IMR-90 (cell line): ENCODE measurements at regions not wholly inside any gene's neighbourhood (a gene's known extent, or its start where the extent isn't known, plus 50 kb on each side); places are given as distances from the start of the nearest gene placed in this dataset.

ENCODE experiments used
- ATAC-seq: fragments of 200-7000 bp; cut with Tn5 transposase; 2 replicates; pipeline ENCODE4 v1.9.1; 2020; ENCODE audit warnings: low read depth, mild to moderate bottlenecking, moderate library complexity
- BruUV-seq: library from RNA; stranded (reverse); fragments of 400-500 nt; replicated peaks from 2 replicates; lab custom pipeline; 2021; lab: Mats Ljungman, UMichigan
- CTCF ChIA-PET: fragments of 300-600 bp; formaldehyde crosslinking; extraction: SDS; loops from one replicate; lab custom pipeline; 2021; ENCODE audit warnings: antibody characterized with exemption; lab: Yijun Ruan, JAX
- POLR2A ChIA-PET: fragments of 300-600 bp; sonication (Branson Sonifier 250); formaldehyde crosslinking; loops from one replicate; lab custom pipeline; 2022; ENCODE audit warnings: antibody characterized with exemption; ENCODE audit not compliant: unreplicated experiment; lab: Charles Lee
- DNase-seq: peaks from one replicate; pipeline ENCODE4 v3.0.0; 2013
- H2AFZ ChIP-seq: replicated peaks from 2 replicates; pipeline ENCODE3; 2013; ENCODE audit warnings: low read length, mild to moderate bottlenecking; ENCODE audit not compliant: poor library complexity
- H2AK5ac ChIP-seq: 2 replicates; pipeline ENCODE4 v1.6.1; 2013; ENCODE audit warnings: low read depth, low read length, inconsistent platforms
- H2AK9ac ChIP-seq: replicated peaks from 2 replicates; pipeline ENCODE3; 2013; ENCODE audit warnings: mild to moderate bottlenecking, low read depth, low read length, moderate library complexity; ENCODE audit not compliant: poor library complexity
- H2BK120ac ChIP-seq: 2 replicates; pipeline ENCODE4 v1.6.1; 2013; ENCODE audit warnings: low read depth, low read length, inconsistent platforms
- H2BK15ac ChIP-seq: 3 replicates; pipeline ENCODE4 v1.6.1; 2013; ENCODE audit warnings: low read depth, low read length, inconsistent platforms
- H2BK20ac ChIP-seq: 2 replicates; pipeline ENCODE4 v1.6.1; 2013; ENCODE audit warnings: low read depth, mild to moderate bottlenecking, inconsistent platforms, low read length, moderate library complexity
- H2BK5ac ChIP-seq: 2 replicates; pipeline ENCODE4 v1.6.1; 2013; ENCODE audit warnings: mild to moderate bottlenecking, low read depth, low read length, inconsistent platforms; ENCODE audit not compliant: poor library complexity, severe bottlenecking
- H3K14ac ChIP-seq: replicated peaks from 2 replicates; pipeline ENCODE4 v1.6.1; 2013; ENCODE audit warnings: low read depth, low read length, inconsistent platforms
- H3K18ac ChIP-seq: 2 replicates; pipeline ENCODE4 v1.6.1; 2013; ENCODE audit warnings: low read depth, low read length, control low read depth
- H3K23ac ChIP-seq: 2 replicates; pipeline ENCODE4 v1.6.1; 2013; ENCODE audit warnings: low read depth, low read length, inconsistent platforms
- H3K27ac ChIP-seq: 2 replicates; pipeline ENCODE4 v1.5.1; 2013; ENCODE audit warnings: mild to moderate bottlenecking, control low read depth, low read length; ENCODE audit not compliant: insufficient read depth
- H3K27me3 ChIP-seq: 2 replicates; pipeline ENCODE4 v1.6.1; 2013; ENCODE audit warnings: low read length; ENCODE audit not compliant: control insufficient read depth, insufficient read depth
- H3K36me3 ChIP-seq: 2 replicates; pipeline ENCODE4 v1.6.1; 2013; ENCODE audit warnings: low read length, mixed read lengths; ENCODE audit not compliant: control insufficient read depth, insufficient read depth
- H3K4ac ChIP-seq: 2 replicates; pipeline ENCODE4 v1.6.1; 2013; ENCODE audit warnings: low read depth, low read length, inconsistent platforms
- H3K4me1 ChIP-seq: 2 replicates; pipeline ENCODE4 v1.6.1; 2013; ENCODE audit warnings: low read length, mixed read lengths; ENCODE audit not compliant: control insufficient read depth, insufficient read depth
- H3K4me2 ChIP-seq: 2 replicates; pipeline ENCODE4 v1.6.1; 2013; ENCODE audit warnings: low read depth, mild to moderate bottlenecking, control low read depth, low read length, moderate library complexity
- H3K4me3 ChIP-seq: 2 replicates; pipeline ENCODE4 v1.5.1; 2013; ENCODE audit warnings: low read depth, mild to moderate bottlenecking, control low read depth, low read length, moderate library complexity; ENCODE audit not compliant: insufficient read depth
- H3K56ac ChIP-seq: 2 replicates; pipeline ENCODE4 v1.6.1; 2013; ENCODE audit warnings: low read length, inconsistent platforms; ENCODE audit not compliant: insufficient read depth; ENCODE audit errors: extremely low read depth
- H3K79me1 ChIP-seq, 2 experiments: 2 replicates each; pipeline ENCODE4 v1.6.1; 2013; ENCODE audit warnings: low read length in 2 of 2, inconsistent platforms in 1 of 2, low read depth in 1 of 2
- H3K9ac ChIP-seq: 2 replicates; pipeline ENCODE4 v1.6.1; 2013; ENCODE audit warnings: low read depth, low read length, control low read depth
- H3K9me1 ChIP-seq: 2 replicates; pipeline ENCODE4 v1.6.1; 2013; ENCODE audit warnings: low read length, inconsistent platforms; ENCODE audit not compliant: insufficient read depth
- H3K9me3 ChIP-seq: 2 replicates; pipeline ENCODE4 v1.6.1; 2013; ENCODE audit warnings: low read length; ENCODE audit not compliant: control insufficient read depth, insufficient read depth
- H4K20me1 ChIP-seq: 2 replicates; pipeline ENCODE4 v1.6.1; 2013; ENCODE audit warnings: low read length, inconsistent platforms; ENCODE audit not compliant: insufficient read depth
- H4K5ac ChIP-seq: 2 replicates; pipeline ENCODE4 v1.6.1; 2013; ENCODE audit warnings: mild to moderate bottlenecking, low read depth, low read length, control low read depth
- H4K8ac ChIP-seq, 2 experiments: 2 replicates each; pipeline ENCODE4 v1.6.1; 2013; ENCODE audit warnings: low read depth in 2 of 2, low read length in 2 of 2, control low read depth in 1 of 2, inconsistent platforms in 1 of 2
- H4K91ac ChIP-seq: 2 replicates; pipeline ENCODE4 v1.6.1; 2013; ENCODE audit warnings: low read depth, low read length, inconsistent platforms; ENCODE audit not compliant: insufficient read depth
- BHLHE40 ChIP-seq: fragments of 150-350 bp; IDR thresholded peaks from 2 replicates; pipeline ENCODE4 v1.6.1; 2016; ENCODE audit warnings: mild to moderate bottlenecking, low read depth, low read length
- CEBPB ChIP-seq: IDR thresholded peaks from 2 replicates; pipeline ENCODE4 v1.6.1; 2012; ENCODE audit warnings: low read depth, low read length, improper control_type of control experiment
- CHD1 ChIP-seq: IDR thresholded peaks from 2 replicates; pipeline ENCODE4 v1.6.1; 2012; ENCODE audit warnings: low read depth, low read length, improper control_type of control experiment
- CTCF ChIP-seq: conservative IDR thresholded peaks from 2 replicates; pipeline ENCODE4 v1.5.1; 2012; ENCODE audit warnings: mild to moderate bottlenecking, low read depth, low read length, improper control_type of control experiment
- ELK1 ChIP-seq: fragments of 150-350 bp; IDR thresholded peaks from 2 replicates; pipeline ENCODE4 v1.6.1; 2016; ENCODE audit warnings: low read depth, mild to moderate bottlenecking, low read length, moderate library complexity, borderline replicate concordance
- FOS ChIP-seq: fragments of 150-350 bp; IDR thresholded peaks from 2 replicates; pipeline ENCODE4 v1.6.1; 2016; ENCODE audit warnings: low read depth, low read length
- MAFK ChIP-seq: IDR thresholded peaks from 2 replicates; pipeline ENCODE4 v1.6.1; 2012; ENCODE audit warnings: low read depth, low read length, improper control_type of control experiment
- MAZ ChIP-seq: IDR thresholded peaks from 2 replicates; pipeline ENCODE4 v1.6.1; 2012; ENCODE audit warnings: low read depth, mild to moderate bottlenecking, low read length, improper control_type of control experiment, moderate library complexity, borderline replicate concordance
- MXI1 ChIP-seq: IDR thresholded peaks from 2 replicates; pipeline ENCODE4 v1.6.1; 2012; ENCODE audit warnings: low read depth, mild to moderate bottlenecking, low read length, moderate library complexity, borderline replicate concordance
- NFE2L2 ChIP-seq: fragments of 150-350 bp; IDR thresholded peaks from 2 replicates; pipeline ENCODE4 v1.6.1; 2016; ENCODE audit warnings: low read depth, mild to moderate bottlenecking, low read length
- POLR2A ChIP-seq: IDR thresholded peaks from 2 replicates; pipeline ENCODE4 v1.6.1; 2012; ENCODE audit warnings: mild to moderate bottlenecking, low read depth, low read length
- SMC3 ChIP-seq: fragments of 150-350 bp; IDR thresholded peaks from 2 replicates; pipeline ENCODE4 v1.6.1; 2016; ENCODE audit warnings: low read depth, mild to moderate bottlenecking, antibody characterized with exemption, low read length, moderate library complexity
- USF2 ChIP-seq: fragments of 150-350 bp; IDR thresholded peaks from 2 replicates; pipeline ENCODE4 v1.6.1; 2017; ENCODE audit warnings: mild to moderate bottlenecking, antibody characterized with exemption, low read length, low read depth
- WGBS, 2 experiments: methylation state at CpG; one replicate each; pipeline versions ENCODE4 v1.1.5 to v1.1.7; 2013; ENCODE audit warnings: missing lambda C conversion rate in 2 of 2; ENCODE audit not compliant: insufficient read length in 1 of 2; ENCODE audit errors: extremely low coverage in 2 of 2; 5-methylcytosine and 5-hydroxymethylcytosine counted together
- dilution Hi-C: fragments of 300-500 bp; cut with HindIII; formaldehyde crosslinking; loops from one replicate; pipeline ENCODE4 v1.14.3; 2018; ENCODE audit warnings: low sequenced_read_pairs; ENCODE audit not compliant: unreplicated experiment
- in situ Hi-C: fragments of 300-500 bp; cut with MboI; formaldehyde crosslinking; loops from 3 replicates; pipeline ENCODE4 v1.14.3; 2019; ENCODE audit warnings: low sequenced_read_pairs, inconsistent platforms, mixed read lengths
- intact Hi-C: fragments of 100-400 bp; cut with micrococcal nuclease; formaldehyde crosslinking; loops from 2 replicates; pipeline ENCODE4 v1.10.0; 2022

GRCh38 chr6:14713008-14713960 lies 532.6 kb upstream of the JARID2 start:
- Histone ChIP-seq H2BK20ac (peak overlapping the region; percentile 98), H3K4me1 (peaks cover 14% of the 10 kb centered on the region), H3K79me1 (no peaks in the 10 kb centered on the region), H3K9me1 (peaks cover 13% of the 10 kb centered on the region), H4K8ac (peak overlapping the region; percentile 13 to 91), H3K27me3 (no peaks in the 10 kb centered on the region), H3K4ac (peak overlapping the region; percentile 95), H4K91ac (peak overlapping the region; percentile 27), H3K56ac (peak overlapping the region; percentile 8; the same call in 1 of the 2 replicates), H4K20me1 (no peaks in the 10 kb centered on the region), H2BK5ac (peak overlapping the region; percentile 89), H3K14ac (peak overlapping the region; percentile 64), H2BK15ac (peak overlapping the region; percentile 99), H3K27ac (peak overlapping the region; percentile 40; the same call in 1 of the 2 replicates), H3K23ac (peak overlapping the region; percentile 80), H3K9me3 (no peaks in the 10 kb centered on the region), H2AK9ac (peak overlapping the region; percentile 58), H4K5ac (peak overlapping the region; percentile 14), H3K9ac (no peak overlapping the region), H2AK5ac (peak overlapping the region; percentile 95), H3K18ac (peak overlapping the region; percentile 56), H3K4me3 (no peak overlapping the region), H3K4me2 (peak overlapping the region; percentile 19; the same call in 1 of the 2 replicates), H2AFZ (peak overlapping the region; percentile 81), H2BK120ac (peak overlapping the region; percentile 94), H3K36me3 (no peaks in the 10 kb centered on the region)
- intact Hi-C loops (no loop called here), in situ Hi-C loops (no loop called here), dilution Hi-C loops (no loop called here)
- ChIA-PET POLR2A (no interaction called here), CTCF (interaction anchor here (0.5 kb wide), 1 partner anchor 515 kb away, joined by 3 read pairs; no protein-coding TSS in a partner anchor)
- ATAC-seq (peak; percentile 63), DNase-seq (peak; percentile 91)
- no CpG with 5 or more reads among the region's 15 CpGs for WGBS, 2 experiments
- BruUV-seq: no TSS peak
- no peak for TF ChIP-seq ELK1
- peak; percentile 75; the same call in 1 of the 2 replicates for TF ChIP-seq MAZ
- TF ChIP-seq NFE2L2: no peak; the same call in 1 of the 2 replicates
- 0 out of 2 replicates have a peak, but pooled peaks have one; percentile 3 for TF ChIP-seq USF2
- TF ChIP-seq CEBPB: peak; percentile 70
- TF ChIP-seq BHLHE40: peak; percentile 85
- TF ChIP-seq SMC3: 0 out of 2 replicates have a peak, but pooled peaks have one; percentile 3
- no peak; the same call in 1 of the 2 replicates for TF ChIP-seq POLR2A
- peak; percentile 20; the same call in 1 of the 2 replicates for TF ChIP-seq MAFK
- TF ChIP-seq CTCF: no peak
- TF ChIP-seq CHD1: peak; percentile 79; the same call in 1 of the 2 replicates
- no peak for TF ChIP-seq MXI1
- peak; percentile 93 for TF ChIP-seq FOS
